ENCODE measurements at regions not wholly inside any gene's neighbourhood (a gene's known extent, or its start where the extent isn't known, plus 50 kb on each side); places are given as distances from the start of the nearest gene placed in this dataset.
"Not testable (repeated sequence)": the region's sequence is repeated elsewhere in the genome, so short reads cannot be mapped to it uniquely, and the experiment has no call there.

DNA sequence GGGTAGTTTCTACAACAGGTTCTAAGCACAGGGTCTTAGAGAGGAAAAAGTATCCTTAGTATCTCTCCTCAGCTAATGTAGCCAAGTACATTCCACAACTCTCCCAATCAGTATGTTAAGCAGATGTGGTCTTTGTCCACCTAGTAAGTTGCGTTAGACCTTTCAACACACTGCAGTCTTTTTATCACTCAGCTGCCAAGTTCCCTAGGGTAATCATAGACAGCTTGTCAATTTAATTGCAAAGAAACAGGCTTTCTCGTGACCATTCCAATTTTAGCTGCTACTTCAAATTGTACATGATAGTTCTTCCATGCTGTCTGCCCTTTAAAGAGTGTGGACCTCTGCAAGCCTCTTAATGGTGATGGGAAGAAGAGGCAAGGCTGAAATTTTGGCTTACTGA, 211.8 kb upstream of the PKN2 start:
- no peak for DNase-seq (ENCODE audit: low spot score)

DNA sequence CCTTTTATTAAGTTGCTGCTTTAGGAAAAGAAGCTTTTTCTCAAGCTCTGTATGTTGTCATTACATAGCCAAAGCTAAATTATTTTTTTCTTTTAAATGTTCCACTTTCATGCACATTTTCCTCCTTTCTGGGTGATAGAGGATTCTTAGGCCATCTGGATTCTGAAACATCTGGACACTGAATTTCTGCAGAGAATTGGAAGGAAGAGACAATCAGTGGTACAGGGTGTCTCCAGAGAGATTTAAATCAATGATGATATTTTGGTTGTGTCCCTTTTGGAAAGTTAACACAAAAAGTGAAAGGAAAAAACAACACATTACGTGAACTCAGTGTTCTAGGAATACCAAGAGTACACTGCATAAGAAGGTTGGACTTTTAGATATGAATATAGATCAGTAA, 211.4 kb upstream of the PKN2 start:
- DNase-seq (ENCODE audit: low spot score) = no peak

DNA sequence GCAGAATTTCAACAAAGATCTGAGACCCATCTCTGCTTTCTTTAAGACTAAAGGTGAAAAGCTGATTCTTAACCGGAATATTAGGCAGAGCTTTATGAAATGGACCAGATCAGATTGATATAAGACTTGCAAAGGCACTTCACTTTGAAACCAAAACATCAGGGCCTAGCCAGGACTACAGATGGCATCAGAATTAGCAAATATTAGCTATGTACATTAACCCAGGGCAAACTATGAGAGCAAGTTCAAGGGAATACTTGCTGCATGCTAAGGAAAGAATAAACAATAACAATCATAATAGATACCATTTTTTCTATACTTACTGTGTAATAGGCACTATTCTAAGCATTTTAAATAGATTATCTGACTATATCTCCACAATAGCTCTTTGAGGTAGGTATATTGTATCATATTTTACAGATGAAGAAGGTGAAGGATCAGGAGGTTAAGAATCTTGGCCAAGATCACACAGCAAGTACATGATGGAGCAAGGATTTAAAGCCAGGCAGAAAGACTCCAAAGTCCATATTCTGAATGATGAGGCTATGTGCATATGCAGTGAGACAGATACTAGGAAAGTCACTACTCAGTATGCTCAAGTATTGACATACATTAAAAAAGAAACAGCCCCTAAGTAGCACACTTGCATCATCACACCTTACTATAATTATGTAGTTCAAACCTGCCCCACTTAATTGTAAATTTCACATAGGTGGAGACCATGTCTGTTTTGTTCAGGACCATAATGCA, 209.3 kb upstream of the PKN2 start:
- no peak for DNase-seq (ENCODE audit: low spot score)

DNA sequence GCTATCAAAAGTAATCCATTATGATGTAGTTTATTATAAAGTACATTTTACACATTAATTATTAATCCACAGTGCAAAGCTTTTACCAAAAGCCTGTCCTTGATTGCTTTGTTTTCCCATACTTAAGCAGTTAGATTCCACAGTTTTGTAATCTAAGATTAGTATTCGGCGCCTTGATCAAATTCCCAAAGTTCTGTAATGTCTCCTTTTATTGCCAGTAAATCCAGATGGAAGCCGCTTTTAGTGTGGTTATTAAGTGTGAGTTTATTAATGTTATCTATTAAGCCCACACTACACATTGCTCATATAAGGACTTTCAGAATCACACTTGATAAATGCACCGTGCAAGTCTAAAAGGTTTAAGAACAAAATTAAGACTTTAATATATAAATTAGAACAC, 199.2 kb upstream of the PKN2 start:
- no peak for DNase-seq (ENCODE audit: low spot score)

DNA sequence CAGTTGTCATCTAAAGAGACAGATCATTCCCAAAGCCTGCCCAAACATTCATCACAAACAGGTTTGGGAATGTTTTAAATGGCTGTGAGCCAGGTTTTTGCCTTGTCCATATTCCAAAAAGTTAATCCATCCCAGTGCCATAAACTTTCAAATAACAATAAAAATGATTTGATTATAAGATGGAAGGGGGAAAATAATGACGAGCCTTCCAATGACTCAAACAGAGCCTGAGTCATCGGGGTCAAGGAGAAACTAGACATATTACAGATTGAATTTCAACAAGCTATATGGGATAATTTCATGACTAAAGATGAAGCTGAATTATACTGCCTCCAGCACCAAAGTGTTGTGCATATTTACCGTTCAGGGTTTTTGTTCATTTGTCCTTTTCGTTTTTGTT, 195.8 kb upstream of the PKN2 start:
- DNase-seq (ENCODE audit: low spot score) = no peak

DNA sequence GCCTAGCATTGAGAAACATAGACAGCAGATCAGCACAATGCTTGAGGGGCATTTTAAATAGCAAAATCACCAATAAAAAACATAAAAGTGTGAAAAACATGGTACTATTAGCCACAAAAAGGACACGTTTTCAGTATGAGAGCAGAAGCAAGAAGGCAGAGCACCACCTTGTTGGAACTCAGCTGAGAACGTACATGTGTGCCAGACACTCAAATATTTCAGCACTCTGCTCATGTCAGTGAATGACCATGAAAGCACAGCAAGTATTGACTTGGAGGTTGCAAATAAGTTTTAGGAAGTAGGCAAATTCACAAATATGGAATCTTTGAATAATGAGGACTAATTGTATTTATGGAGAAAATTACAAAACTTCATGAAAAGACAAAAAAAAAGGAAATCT, 193.4 kb upstream of the PKN2 start:
- no peak for DNase-seq (ENCODE audit: low spot score)

DNA sequence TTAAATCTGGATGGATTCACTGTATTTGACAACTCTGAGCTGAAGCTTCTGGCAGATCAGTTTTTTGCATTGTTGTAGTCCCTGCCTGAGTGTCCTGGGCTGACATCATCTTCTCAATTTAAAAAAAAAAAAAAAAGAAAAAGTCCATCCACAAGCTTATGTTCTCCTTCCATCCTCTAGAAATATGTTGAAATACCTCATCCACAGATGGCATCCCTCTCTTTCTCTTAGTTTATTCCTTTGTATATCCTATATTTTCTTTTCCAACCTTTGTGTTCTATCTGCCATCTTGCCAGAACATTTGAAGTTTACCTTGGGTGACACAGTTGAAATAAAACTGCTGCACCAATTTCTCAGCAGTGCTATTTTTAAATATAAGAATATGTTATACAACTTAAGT, 184.4 kb upstream of the PKN2 start:
- DNase-seq (ENCODE audit: low spot score) = no peak

DNA sequence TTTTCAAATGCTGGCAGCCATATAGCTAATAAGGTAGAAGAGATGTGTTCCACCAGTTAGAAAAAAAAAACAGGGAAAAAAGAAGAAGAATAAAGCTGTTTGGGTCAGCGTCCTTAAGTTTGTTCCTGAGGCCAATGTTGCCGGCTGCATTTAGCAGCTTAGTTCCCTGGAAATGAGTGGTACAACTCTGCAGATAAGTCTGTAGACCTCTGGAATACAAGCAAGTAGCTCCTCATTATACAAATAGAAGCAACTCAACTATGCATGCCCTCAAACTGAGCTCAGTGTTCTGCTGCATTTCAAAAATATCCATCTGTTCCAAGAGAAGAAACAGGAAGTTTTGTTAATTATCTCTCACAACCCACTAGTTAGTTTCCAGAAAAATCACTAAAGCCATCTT, 181.2 kb upstream of the PKN2 start:
- DNase-seq (ENCODE audit: low spot score) = no peak

DNA sequence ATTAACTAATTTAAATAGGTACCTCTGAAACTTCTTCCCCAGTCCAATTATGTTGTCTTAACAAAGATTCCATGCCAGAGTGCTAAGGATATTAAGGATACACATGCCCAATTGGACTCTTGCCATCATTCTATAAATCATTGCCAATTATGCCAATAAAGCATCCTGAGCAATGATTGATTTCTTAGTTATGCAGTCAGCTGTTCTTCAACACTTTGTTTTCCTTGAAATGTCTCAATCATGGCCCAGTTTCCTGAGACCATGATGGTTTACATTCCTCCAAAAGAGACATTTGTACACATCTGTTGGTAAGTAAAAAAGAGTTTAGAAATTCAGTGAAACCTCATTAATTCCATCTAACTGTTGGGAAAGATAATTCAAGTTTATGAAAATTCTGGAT, 180.4 kb upstream of the PKN2 start:
- DNase-seq (ENCODE audit: low spot score) = no peak

DNA sequence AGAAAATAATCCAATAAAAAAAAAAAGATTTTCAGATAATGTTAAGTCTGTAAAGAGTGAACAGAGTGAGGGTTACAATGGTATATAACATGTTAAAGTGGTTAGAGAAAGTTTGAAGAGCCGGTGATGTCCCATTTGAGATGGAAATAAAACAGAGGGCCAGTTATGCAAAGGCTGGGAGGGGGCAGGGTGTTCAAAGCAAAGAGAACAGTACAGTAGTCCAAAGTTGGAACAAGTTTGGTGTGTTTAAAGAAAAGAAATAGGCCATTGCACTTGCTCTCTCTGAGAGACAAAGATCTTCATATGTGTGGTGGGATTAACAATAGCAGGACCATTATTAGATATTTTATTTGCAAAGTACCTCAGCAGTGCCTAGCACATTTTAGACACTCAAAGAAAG, 179.5 kb upstream of the PKN2 start:
- DNase-seq (ENCODE audit: low spot score) = no peak

DNA sequence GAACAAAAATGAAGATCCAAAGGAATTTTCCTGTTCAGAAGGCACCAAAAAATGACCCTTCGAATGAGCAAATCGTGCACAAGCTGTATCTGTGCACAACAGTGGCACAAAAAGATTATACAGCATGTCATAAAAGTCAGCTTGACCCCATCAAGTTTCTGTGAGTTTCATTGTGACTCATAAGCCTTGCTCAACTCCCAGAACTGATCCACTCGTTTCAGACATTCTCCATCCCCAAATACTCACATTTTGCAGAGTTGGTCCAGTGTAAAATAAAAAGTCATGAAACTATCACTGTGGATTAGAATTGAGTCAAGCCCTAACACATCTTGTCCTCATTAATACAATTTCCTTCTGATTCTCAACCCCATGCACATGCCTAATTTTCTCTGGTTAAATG, 174.7 kb upstream of the PKN2 start:
- DNase-seq (ENCODE audit: low spot score) = no peak

DNA sequence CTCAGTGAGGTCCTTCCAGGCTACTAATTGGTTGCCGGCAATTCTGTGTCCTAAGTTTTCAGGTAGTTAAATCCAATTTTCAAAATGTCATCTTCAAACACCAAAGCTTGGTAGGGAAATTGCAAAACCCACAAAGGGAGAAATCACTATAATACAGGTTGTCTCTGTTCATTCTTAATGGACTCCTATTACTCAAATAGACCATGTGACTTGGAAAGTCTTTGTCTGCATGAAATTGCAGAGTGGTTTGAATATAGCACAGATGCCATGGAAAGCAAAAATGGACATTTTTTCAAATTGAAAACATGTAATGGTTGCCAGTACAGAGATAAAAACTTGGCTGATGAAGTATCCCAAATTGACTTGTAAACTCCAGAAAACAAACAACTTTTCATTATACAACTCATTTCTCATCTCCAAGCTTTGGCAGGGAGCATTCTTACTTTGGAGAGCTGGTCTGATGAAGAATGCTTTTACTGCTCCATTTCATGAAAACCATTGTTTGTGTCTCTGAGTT, 169.5 kb upstream of the PKN2 start:
- DNase-seq (ENCODE audit: low spot score) = no peak

DNA sequence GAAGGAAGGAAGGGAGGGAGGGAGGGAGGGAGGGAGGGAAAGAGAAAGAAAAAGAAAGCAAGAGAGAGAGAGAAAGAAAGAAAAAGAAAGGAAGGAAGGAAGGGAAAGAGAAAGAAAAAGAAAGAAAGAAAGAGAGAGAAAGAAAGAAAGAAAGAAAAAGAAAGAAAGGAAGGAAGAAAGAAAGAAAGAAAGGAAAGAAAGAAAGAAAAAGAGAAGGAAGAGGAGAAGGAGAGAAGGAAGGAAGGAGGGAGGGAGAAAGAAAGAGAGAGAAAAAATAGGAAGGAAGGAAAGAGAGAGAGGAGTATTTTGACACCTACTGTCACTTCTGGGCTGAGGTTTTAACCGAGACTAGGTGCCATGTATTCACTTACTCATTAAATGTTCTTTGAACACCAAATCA, 166.6 kb upstream of the PKN2 start:
- DNase-seq (ENCODE audit: low spot score) = not testable (repeated sequence)

DNA sequence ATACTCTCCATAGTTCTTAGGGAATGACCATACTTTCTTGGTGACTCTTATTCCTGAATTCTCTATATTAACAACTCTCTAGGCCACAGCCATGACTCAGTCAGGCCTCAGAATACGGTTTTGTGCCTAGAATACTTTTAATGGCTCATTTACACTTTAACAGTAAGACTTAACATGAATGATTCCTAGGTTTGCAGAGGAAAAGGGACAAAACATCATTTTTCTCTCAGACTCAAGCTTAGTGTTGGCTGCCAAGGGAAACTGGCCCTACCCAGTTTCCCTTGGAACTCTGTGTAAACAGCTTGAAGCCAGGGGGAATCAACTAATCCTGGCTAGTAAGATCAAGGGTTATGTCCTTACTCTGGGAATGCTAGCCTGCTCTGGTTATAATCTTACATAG, 164.9 kb upstream of the PKN2 start:
- DNase-seq (ENCODE audit: low spot score) = no peak

DNA sequence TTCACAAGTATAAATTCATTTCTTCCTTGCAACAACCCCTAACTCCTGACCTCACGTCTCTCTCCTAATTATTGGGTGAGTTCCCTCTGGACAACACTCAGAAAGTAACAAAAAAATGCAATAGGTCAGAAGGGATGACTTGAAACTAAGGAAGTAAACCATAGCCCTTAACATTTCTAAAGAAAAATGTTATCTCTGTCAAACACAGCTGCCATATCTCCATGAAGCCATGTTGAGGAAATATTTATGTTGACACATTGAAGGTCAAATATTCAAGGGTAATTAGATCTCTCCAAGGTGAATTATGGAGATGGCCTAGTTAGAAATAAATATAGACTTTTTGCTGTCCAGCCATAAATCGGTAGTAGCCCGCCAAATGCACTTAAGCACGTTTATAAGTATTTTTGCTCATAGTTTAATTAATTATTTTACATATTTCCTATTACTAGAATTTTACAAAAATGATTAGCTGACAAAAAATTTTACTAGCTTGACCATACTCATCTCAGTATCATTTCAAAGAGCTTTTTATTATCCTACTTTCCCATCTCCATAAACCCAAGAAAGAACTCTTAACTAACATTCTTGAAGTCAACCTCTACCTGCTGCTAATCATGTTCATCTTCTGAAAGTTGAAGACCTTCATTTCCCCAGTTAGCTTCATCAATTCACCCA, 160.1 kb upstream of the PKN2 start:
- no peak for DNase-seq (ENCODE audit: low spot score)

DNA sequence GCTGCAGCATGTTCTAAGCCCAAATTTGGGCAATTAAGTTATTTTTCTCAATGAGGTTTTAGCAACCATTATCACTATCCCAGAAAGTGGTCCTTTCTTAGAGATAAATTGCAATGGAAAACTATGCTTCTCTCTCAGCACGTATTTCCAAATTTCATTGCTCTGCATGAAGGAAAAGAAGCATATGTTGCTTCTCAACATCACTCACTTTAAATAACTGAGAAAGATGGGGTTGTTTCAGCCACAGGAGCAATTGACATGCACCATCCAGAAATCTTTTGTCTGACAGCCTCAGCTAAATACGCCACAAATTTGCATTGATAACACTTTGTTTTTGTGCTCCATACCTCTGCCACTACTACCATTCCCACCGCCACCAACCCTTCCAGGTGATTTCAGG, 157.6 kb upstream of the PKN2 start:
- DNase-seq (ENCODE audit: low spot score) = no peak

DNA sequence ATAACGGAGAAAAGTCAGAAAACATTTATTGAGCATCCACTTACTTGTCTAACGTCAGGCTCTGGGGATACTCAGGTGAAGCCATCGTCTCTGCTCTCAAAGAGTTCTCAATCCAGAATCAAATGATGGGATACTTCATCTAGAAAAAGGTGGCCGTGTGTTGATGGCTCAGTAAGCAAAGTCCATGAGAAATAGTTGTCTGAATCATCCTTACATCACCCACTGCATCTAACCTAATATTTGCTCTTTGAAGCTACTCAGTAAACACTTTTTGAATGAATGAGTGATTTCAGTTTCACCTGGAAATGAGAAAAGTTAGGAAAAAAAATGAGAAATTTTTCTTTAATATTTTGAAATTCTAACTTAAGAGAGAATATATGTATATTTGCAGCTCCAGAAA, 155.3 kb upstream of the PKN2 start:
- DNase-seq (ENCODE audit: low spot score) = no peak

DNA sequence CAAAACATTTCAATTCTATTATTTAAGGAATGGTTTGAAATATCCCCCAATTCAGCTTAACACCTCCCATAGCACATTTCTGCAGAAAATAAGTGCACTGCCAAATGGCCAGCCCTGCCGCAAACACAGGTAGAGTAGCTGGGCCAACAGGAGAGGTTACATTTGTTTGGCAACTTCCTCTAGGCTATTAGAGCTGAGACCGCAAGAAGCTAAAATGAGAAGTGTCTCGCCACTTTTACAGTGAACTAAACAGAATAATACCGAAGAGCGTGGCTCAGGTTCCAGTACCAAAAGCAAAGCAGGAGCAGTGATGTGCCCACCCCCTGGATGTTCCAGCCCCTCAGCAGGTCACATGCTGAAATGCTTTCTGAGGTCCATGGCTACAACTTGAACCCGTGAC, 154.5 kb upstream of the PKN2 start:
- no peak for DNase-seq (ENCODE audit: low spot score)

DNA sequence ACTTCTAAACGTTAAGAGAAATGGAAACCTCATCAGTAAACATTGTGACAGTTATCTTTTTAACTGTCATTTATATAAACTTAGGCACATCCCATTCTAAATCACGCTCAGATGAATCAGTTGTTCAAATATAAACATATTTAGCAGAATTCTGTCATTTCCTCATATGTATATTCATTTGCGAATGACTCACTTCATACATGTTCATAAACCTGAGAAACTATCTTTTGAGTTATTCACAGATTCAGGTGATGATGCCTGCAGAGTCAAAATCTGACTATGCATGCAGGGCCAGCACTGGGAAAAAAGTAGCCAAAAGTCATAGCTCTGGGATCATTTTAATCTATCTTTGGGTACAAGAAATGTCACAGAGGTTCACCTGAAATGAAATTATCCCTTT, 153.8 kb upstream of the PKN2 start:
- DNase-seq (ENCODE audit: low spot score) = no peak

DNA sequence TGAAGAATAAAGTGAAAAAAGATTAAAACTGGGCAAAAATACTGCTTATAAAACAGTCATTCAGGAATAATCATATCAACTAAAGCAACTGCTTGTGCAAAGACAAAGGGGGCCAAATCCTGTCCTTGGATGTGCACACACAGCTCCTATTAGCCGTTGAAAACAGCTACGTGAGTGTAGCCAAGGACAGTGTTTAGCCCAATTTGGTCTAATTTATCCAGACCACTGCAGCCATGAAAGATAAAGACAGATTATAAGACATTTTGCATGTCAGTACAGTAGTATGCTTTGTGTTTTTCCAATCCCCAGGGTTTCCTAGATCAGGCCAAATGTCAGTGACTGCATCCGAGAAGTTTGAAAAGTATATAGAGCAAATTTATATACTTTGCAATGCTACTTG, 146.3 kb upstream of the PKN2 start:
- no peak for DNase-seq (ENCODE audit: low spot score)

DNA sequence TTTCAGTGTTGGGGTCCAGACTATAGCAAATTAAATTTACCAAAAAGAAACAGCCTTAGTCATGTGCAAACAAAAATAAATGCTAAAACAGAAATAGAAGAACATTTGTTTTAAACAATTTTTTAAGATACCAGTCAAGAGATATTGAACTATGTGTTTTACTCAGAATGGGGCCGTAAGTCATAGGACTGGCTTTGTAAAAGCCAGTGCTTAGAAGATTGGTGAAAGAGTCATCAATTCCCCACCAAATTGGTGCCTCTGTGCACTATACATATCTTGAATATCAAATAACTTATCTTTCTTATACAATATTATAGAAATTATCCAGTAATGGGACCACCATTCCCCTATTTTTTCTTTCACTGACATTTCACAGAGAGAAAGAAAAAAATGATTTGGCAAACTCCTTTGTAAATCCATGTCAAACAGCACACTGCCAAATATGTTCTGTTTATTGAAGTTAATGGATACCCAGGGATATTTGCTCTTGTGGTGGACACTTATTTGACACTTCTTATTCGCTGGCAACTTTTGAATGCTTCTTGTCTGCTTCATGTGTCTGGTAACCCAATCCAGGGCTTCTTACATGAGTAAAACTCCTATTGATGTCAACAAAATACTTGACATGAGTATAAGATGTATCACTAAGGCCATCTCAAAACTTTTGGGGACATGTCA, 145.7 kb upstream of the PKN2 start:
- no peak for DNase-seq (ENCODE audit: low spot score)

DNA sequence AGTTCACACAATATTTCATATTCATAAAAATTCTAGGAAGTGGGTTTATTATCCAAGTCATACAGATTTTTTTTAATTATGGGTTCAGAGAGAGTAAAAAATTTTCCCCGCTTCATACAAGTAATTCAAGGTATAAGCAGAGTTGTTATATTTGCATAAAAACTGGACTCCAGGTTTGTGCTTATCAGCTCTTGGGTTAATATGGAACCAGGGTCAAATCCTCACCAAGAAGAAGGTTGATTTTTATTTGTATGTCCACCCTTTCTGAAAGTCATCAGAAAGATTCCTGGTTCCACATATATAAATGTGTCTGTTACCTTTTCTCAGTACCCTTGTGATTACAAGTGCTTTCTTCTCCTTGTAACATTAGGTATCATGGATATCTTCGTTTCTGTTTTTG, 143.8 kb upstream of the PKN2 start:
- no peak for DNase-seq (ENCODE audit: low spot score)

DNA sequence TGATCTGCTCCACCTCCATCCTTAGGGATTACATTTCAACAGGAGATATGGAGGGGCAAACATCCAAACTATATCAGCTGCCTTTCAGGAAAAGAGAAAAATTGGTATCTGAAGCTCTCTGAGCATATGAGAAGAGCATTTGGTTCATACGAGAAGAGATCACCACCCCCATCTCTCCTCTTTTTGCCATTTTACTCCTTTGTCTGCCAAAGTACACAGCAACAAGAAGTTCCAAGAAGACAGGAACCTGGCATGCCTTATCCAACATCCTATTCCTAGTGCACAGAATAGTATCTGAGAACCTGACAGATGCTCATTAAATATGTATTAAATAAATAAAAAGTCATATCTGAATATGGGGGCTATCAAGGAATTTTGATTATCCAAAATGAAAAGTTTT, 142.5 kb upstream of the PKN2 start:
- no peak for DNase-seq (ENCODE audit: low spot score)
